ENCODE measurements at regions not wholly inside any gene's neighbourhood (a gene's known extent, or its start where the extent isn't known, plus 50 kb on each side); places are given as distances from the start of the nearest gene placed in this dataset.
A peak's percentile ranks its signal among the peaks of the same experiment; 100 is the strongest.
"Not testable (repeated sequence)": the region's sequence is repeated elsewhere in the genome, so short reads cannot be mapped to it uniquely, and the experiment has no call there.

GRCh38 chr4:187504974-187505797, 490.4 kb upstream of the ZFP42 start:
- DNase-seq, result no peak

DNA sequence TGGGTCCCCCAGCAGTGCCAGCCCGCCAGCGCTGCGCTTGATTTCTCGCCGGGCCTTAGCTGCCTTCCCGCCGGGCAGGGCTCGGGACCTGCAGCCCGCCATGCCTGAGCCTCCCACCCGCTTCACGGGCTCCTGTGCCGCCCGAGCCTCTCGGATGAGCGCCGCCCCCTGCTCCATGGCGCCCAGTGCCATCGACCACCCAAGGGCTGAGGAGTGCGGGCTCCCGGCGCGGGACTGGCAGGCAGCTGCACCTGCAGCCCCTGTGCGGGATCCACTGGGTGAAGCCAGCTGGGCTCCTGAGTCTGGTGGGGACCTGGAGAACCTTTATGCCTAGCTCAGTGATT, 489.8 kb upstream of the ZFP42 start:
- not testable (repeated sequence) for DNase-seq

DNA sequence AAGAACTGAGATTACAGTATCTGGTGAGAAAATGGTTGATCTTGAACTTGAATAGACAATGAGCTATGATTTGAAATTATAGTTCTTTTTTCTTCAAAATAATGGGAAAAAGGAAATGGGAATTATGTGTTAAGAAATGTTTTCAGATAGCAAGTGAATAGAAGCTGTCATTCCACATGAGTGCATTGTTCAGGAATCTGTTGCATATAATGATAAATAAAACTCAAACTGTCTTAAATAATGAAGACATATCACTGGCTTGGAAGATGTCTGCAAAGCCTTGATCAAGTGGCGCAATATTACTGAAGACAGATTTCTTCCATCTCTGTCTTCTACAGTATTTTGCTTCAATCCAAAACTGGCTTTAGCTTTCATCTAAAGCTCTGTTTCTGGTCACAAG, 479.3 kb upstream of the ZFP42 start:
- no peak for DNase-seq

- DNase-seq, result peak; percentile 17
Observed at GRCh38 chr4:187541666-187542065, 453.9 kb upstream of the ZFP42 start.

- peak; percentile 21 for DNase-seq
Observed at GRCh38 chr4:187544461-187545053, 451.0 kb upstream of the ZFP42 start.

DNA sequence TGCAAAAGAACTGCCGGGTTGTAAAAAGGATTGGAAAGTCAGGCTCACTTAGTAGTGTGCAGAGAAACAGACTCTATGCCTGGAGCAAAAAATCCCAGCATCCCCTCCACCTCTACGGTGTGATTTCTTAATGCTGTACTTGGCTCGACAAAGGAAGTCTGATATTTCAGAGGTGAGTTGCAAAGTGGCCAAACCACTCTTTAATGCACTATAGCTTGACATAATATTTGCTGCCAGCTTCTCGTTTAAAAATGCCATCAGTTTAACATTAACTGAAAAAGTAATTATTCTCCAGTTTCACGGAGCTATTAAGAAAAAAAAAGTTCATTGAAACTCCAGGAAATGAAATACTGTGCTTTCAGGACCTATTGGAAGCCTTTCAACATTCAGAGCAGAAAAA, 448.3 kb upstream of the ZFP42 start:
- DNase-seq, result no peak

DNA sequence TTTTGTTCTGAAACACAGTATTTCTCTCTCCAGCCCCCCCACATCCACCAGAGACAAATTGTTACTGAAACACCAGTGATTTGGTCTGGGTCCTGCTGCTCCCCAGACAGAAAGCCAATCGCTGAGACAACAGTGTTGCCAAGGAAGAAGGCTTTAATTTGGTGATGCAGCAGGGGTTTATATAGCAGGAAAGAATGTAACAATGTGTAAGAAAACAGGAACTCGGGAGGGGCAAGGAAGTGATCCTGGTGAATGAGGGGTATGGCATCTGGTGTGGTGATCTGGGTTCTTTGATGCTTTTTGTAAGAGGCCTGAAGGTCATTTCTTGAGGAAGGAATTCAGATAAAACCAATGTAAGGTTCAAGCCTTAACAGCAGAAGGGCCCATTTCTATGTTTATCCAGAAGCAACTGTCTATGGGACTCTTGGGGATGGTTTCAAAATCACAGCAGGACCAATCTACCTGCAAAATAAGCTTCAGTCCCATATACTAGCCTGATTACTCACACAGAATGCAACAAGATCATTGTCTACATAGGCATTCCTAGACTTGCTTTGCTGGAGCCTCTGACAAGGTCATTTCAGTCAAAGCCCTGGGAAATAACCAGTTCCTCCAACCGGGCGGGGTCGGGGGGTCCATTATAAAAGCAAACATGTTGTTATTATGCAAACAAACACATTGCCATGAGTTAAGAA, 445.2 kb upstream of the ZFP42 start:
- peak; percentile 53 for DNase-seq

- DNase-seq, result no peak
Observed at GRCh38 chr4:187552781-187553180, 442.8 kb upstream of the ZFP42 start.

DNA sequence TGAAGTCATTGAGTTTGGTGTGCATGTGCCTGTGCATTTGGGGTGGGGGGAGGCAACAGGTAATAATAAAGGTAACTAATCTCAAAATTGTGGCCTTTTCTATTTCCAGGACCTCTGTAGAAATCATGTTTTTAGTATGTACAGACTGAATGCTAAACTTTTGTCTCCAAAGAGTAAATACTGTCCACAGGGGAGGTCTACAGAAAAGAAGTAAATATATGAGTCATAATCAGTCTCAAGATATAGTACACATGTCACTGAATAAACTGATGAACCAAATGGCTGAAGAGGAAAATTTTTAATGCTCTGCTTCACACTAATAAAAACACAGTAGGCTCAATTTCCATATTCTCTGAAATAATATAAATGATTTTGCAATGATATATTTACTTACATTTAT, 440.4 kb upstream of the ZFP42 start:
- DNase-seq, result no peak

- DNase-seq, result peak; percentile 8
Observed at GRCh38 chr4:187558391-187558790, 437.2 kb upstream of the ZFP42 start.

DNA sequence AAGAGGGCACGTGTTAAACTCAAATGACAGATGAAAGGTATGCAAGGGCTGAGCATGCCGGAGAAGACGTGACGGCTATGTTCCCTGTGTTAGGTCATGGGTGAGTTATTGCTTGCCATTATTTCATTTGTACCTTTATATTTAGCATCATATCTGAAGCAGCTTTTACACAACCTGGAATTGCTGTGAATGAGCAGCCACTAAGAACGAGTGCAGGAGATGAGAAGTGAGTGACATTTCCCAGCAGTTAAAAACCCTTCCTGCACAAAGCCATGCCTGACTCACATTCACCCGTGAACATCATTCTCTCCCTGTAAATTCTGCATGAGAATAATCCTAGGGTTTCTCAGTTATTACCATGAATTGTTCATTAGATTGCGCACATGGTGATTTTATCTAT, 433.2 kb upstream of the ZFP42 start:
- DNase-seq, result no peak

GRCh38 chr4:187565416-187565815, 430.2 kb upstream of the ZFP42 start:
- no peak for DNase-seq

DNA sequence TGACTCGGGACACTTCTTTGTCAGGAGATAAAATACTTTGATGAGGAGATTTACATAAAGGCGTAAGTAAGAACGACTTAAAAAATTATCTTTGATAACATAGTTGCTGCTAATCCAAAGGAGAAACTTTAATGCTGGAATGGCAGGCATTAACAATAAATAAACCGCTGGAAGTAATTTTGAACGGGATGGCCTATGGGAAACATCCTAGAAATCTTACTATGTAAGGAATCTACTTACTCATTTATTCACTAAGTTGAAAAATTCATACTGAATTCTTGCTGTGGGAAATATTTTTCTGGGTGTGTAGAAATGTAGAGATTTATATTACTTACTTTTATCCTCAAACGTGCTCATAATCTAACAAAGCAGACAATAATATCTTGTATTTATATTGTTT, 425.7 kb upstream of the ZFP42 start:
- peak; percentile 44 for DNase-seq

DNA sequence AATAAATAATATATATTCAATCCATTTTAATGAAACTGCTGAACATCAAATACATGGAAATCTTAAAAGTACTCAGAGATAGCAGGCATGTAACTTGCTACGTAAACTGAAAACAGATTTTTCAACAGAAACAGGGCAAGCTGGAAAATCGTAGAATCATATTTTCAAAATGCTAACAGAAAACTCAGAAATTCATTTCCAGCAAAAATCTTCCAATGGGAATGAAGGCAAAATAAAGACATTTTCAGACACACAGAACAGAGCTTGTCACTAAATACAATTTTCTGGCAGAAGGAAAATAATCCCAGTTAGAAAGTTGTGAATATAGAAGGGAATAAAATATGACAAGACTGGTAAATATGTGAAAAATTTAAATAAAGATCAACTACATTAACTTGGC, 419.9 kb upstream of the ZFP42 start:
- DNase-seq, result no peak

DNA sequence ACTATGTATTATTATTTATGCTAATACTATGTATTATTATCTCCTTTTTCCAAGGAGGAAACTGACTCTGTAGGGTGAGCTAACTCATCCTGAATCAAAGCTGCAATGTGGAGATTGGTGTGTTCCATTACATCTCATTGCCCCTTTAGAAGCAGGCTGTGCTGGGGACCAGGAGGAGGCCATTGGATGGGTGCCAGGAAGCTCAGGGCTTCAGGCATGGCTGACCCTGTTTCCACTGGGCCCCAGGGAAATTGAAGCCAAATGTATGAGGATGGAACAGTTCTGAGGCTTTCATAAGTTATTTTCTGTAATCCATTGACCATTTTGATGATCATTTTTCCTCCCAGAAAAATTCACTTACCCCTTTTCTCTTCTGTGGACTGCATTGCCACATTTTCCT, 418.8 kb upstream of the ZFP42 start:
- DNase-seq, result no peak

GRCh38 chr4:187577941-187578480, 417.6 kb upstream of the ZFP42 start:
- no peak for DNase-seq

GRCh38 chr4:187586892-187587291, 408.7 kb upstream of the ZFP42 start:
- peak; percentile 61 for DNase-seq

- peak; percentile 87 for DNase-seq
Observed at GRCh38 chr4:187598196-187598595, 397.4 kb upstream of the ZFP42 start.

DNA sequence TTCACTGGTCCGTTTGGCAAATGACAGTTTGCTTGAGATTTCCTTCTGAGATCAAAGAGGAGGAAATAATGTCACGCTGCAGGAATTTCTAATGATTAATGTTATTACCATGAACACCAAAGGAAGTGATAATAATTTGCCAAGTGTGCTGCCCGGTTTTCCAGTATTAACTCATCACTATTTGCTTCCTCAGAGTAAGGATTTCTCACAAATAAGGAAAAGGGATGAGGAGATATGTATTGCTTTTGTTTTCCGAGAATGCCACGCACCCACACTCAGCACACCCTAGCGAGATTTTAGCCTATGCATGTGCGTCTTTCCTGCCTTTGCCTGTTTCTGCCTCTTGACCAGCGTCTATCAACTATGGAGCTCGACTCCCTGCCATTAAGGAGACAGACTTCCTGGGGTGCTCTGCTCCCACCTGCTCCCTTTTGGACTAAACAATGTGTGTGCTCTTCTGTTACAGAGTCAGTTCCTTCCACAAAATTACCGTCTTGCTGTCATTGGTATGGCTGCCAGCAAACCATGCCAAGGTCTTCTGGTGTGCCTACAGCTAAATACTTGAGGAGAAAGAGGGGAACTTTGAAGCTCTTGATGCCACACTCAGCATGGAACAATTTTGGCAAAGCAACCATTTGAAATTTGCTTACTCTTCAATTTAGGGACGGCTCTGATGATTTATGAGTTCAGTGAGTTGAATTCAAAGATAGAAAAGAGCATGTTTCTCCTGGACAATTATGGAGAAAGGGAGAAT, 393.1 kb upstream of the ZFP42 start:
- DNase-seq, result peak; percentile 87

GRCh38 chr4:187603093-187604025, 392.2 kb upstream of the ZFP42 start:
- DNase-seq, result peak; percentile 98

- no peak for DNase-seq
Observed at GRCh38 chr4:187604984-187605383, 390.6 kb upstream of the ZFP42 start.

GRCh38 chr4:187606581-187606980, 389.0 kb upstream of the ZFP42 start:
- peak; percentile 80 for DNase-seq
